ENCODE measurements at regions not wholly inside any gene's neighbourhood (a gene's known extent, or its start where the extent isn't known, plus 50 kb on each side); places are given as distances from the start of the nearest gene placed in this dataset.
"Not testable (repeated sequence)": the region's sequence is repeated elsewhere in the genome, so short reads cannot be mapped to it uniquely, and the experiment has no call there.

DNA sequence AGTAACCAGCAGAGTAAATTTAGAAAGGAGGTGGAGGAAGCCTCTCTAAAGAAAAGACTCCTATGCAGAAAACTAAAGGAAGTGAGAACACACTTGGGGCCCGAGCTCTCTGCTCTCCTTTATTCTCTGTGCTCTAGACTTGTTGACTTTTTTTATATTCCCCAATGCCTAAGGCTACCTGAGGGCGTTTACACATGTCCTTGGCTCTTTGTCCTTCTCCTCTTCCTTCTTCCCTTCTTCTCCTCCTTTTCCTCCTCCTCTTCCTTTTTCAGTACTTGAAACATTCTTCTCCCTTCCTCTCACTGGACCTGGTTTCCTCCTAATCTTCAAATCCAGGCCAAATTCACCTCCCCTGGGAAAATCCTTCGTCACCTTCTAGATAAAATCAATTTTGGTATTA lies 256.4 kb upstream of the TRPC7 start:
- DNase-seq (ENCODE audit: low read depth in 2 of 2), result no peak

GRCh38 chr5:136620621-136621020 lies 255.3 kb upstream of the TRPC7 start:
- no peak for DNase-seq (ENCODE audit: low read depth in 2 of 2)

GRCh38 chr5:136620016-136620419 lies 254.7 kb upstream of the TRPC7 start:
- DNase-seq (ENCODE audit: low read depth in 2 of 2), result no peak

- DNase-seq (ENCODE audit: low read depth in 2 of 2), result no peak
These were observed 254.2 kb upstream of the TRPC7 start for GRCh38 chr5:136619556-136619955.

GRCh38 chr5:136615251-136616119 lies 250.1 kb upstream of the TRPC7 start:
- no peak for DNase-seq (ENCODE audit: low read depth in 2 of 2)

DNA sequence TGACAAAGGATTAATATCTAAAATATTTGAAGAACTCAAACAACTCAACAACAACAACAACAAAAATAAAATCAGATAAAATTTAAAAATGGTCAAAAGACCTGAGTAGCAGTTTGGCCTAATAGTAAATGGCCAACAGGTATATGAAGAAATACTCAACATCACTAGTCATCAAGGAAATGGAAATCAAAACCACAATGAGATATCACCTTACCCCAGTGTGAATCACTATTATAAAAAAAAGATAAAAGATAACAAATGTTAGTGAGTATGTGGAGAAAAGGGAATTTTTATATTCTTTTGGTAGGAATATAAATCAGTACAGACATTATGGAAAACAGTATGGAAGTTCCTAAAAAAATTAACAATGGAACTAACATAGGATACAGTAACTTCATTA lies 247.9 kb upstream of the TRPC7 start:
- DNase-seq (ENCODE audit: low read depth in 2 of 2), result no peak

DNA sequence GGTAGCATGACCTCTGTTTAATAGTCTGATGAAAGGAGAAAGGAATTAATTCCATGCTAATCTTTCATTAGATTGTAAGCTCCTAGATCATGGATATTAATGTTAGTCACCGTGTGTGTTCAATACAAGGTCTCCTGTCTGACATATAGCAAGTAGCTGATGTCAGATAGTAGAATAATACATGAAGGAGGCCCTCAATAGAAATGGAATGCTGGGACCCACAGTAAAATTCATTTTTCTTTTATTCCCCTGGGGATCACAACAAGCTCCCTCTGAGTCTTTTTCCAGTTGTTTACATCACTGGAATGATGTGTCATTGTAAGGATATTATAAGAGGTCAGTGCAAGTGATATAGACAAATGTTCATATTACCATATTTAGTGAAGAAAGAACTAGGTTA lies 240.3 kb upstream of the TRPC7 start:
- no peak for DNase-seq (ENCODE audit: low read depth in 2 of 2)

DNA sequence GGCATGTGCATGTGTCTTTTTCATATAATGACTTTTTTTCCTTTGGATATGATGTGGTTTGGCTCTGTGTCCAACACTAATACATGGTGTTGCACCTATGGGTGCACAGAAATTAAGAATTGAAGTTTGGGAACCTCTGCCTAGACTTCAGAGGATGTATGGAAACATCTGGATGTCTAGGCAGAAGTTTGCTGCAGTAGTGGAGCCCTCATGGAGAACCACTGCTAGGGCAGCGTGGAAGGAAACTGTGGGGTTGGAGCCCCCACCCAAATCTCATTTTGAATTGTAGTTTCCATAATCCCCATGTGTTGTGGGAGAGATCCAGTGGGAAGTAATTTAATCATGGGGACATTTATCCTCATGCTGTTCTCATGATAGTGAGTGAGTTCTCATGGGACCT lies 235.0 kb upstream of the TRPC7 start:
- DNase-seq (ENCODE audit: low read depth in 2 of 2), result no peak

DNA sequence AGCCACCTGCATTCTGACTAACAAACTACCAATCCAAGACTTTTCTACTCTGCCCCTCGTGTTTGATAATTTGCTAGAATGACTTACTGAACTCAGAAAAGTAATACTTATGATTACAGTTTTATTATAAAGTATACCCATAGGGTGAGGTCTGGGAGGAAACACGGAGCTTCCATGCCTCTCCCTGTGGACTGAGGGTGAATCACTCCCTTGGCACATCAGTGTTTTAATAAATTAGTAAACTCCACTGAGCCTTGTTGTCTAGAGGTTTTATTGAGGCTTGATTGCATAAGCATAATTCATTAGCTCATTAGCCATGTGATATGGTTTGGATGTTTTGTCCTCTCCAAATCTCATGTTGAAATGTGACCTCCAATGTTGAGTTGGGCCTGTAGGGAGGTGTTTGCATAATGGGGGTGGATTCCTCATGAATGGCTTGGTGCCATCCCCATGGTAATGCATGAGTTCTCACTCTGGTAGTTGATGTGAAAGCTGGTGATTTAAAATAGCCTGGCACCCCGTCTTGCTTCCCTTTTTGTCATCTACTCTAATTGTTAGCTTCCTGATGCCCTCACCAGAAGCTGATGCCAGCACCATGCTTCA lies 233.6 kb upstream of the TRPC7 start:
- no peak for DNase-seq (ENCODE audit: low read depth in 2 of 2)

GRCh38 chr5:136594416-136594815 lies 229.1 kb upstream of the TRPC7 start:
- DNase-seq (ENCODE audit: low read depth in 2 of 2), result no peak

GRCh38 chr5:136590581-136590980 lies 225.2 kb upstream of the TRPC7 start:
- DNase-seq (ENCODE audit: low read depth in 2 of 2), result no peak

DNA sequence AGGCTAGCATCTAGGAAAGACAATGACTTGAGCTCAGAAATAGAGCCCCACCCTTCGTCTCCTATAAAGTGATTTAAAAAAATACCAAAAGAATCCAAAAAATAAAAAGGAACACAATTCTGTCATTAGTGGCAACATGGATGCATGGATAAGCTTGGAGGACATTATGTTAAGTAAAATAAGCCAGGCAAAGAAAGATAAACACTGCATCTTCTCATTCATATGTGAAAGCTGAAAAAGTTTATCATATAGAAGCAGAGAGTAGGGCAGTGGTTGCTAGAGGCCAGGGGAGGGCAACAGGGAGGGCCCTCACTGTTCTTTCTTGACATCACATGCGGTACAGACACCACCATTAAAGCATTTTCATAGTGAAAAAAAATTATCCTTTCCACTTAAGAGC lies 220.9 kb upstream of the TRPC7 start:
- DNase-seq (ENCODE audit: low read depth in 2 of 2), result no peak

- DNase-seq (ENCODE audit: low read depth in 2 of 2), result no peak
These were observed 219.1 kb upstream of the TRPC7 start for GRCh38 chr5:136584474-136584873.

- no peak for DNase-seq (ENCODE audit: low read depth in 2 of 2)
These were observed 213.9 kb upstream of the TRPC7 start for GRCh38 chr5:136579238-136579637.

GRCh38 chr5:136569875-136570274 lies 204.5 kb upstream of the TRPC7 start:
- DNase-seq (ENCODE audit: low read depth in 2 of 2), result not testable (repeated sequence)

DNA sequence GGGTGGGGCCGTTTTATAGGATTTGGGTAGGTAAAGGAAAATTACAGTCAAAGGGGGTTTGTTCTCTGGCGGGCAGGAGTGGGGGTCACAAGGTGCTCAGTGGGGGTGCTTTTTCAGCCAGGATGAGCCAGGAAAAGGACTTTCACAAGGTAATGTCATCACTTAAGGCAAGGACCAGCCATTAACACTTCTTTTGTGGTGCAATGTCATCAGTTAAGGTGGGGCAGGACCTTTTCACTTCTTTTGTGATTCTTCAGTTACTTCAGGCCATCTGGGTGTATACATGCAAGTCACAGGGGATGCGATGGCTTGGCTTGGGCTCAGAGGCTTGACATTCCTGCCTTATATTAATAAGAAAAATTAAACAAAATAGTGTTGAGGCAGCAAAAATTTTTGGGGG lies 200.1 kb upstream of the TRPC7 start:
- DNase-seq (ENCODE audit: low read depth in 2 of 2), result not testable (repeated sequence)

- DNase-seq (ENCODE audit: low read depth in 2 of 2), result not testable (repeated sequence)
These were observed 199.7 kb upstream of the TRPC7 start for GRCh38 chr5:136565050-136565449.

DNA sequence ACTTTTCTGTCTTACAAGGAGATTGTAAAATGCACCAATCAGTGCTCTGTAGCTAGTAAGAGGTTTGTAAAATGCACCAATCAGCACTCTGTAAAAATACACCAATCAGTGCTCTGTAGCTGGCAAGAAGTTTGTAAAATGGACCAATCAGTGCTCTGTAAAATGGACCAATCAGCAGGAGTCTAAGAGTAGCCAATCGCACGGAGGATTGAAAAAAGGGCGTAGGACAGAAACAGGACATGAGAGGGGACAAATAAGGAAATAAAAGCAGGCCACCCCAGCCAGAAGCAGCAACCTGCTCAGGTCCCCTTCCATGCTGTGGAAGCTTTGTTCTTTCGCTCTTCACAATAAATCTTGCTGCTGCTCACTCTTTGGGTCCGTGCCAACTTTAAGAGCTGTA lies 199.1 kb upstream of the TRPC7 start:
- DNase-seq (ENCODE audit: low read depth in 2 of 2), result not testable (repeated sequence)

DNA sequence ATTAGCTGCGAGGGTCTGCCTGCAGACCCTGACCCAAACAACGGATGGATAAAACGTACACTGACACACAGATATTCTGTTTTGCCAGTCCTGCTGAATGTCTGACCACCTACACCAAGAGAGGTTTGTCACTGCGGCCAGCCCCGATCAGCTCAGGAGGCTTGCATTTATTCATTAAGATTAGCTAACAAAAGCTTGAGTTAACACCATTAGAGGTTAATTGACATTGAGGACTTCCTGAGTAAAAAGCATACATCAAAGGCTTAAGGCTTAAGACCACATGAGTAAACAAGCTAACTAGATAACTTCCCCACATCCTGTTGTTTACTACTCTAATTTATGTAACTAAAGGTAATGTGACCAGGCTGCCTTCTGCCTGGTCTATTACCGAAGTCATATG lies 198.1 kb upstream of the TRPC7 start:
- DNase-seq (ENCODE audit: low read depth in 2 of 2), result no peak

DNA sequence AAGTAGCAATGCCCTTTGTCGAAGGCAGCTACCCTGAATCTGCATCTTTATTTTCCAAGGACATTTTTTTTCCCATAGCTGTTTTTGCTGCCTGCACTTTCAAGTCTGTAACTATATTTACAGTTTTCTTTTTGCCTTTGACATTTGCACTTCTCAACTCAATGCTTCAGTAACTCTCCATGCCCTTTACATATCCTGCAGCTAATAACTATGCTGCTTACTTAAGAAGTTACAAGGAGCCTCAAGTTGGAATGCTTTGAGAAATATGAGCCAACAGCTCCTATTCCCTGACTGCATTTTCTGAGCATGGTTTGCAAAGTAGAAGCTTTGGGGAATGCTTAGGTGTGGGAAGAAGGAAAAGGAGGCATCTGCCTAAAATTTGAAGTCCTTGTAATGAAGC lies 194.8 kb upstream of the TRPC7 start:
- no peak for DNase-seq (ENCODE audit: low read depth in 2 of 2)

- DNase-seq (ENCODE audit: low read depth in 2 of 2), result no peak
These were observed 194.3 kb upstream of the TRPC7 start for GRCh38 chr5:136559651-136560050.

DNA sequence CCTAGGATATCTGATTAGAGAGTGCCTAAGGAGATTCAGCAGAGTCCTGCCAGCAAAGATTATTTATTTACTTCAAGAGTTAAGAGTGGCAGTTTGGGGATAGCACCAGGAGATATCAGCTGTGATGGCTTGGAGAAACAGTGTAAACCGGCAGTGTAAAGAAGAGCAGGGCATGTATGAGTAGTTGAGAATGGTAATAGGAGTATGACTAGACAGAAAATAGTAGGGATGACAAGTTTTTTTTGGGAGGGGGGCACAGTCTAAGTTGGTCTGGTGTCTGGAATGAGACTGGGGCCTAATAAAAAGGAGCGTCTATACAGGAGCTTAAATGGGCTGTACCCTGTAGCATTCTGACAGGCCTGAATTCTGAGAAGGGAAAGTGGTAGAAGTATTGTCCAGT lies 181.8 kb upstream of the TRPC7 start:
- not testable (repeated sequence) for DNase-seq (ENCODE audit: low read depth in 2 of 2)

DNA sequence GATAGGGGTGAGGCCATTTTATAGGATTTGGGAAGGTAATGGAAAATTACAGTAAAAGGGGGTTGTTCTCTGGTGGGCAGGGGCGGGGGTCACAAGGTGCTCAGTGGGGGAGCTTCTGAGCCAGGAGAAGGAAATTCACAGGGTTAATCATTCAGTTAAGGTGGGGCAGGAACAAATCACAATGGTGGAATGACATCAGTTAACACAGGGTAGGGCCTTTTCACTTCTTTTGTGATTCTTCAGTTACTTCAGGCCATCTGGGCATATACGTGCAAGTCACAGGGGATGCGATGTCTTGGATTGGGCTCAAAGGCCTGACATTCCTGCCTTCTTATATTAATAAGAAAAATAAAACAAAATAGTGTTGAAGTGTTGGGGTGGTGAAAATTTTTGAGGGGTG lies 181.1 kb upstream of the TRPC7 start:
- not testable (repeated sequence) for DNase-seq (ENCODE audit: low read depth in 2 of 2)
